ENCODE measurements at regions not wholly inside any gene's neighbourhood (a gene's known extent, or its start where the extent isn't known, plus 50 kb on each side); places are given as distances from the start of the nearest gene placed in this dataset.
A peak's percentile ranks its signal among the peaks of the same experiment; 100 is the strongest.
"Not testable (repeated sequence)": the region's sequence is repeated elsewhere in the genome, so short reads cannot be mapped to it uniquely, and the experiment has no call there.

DNA sequence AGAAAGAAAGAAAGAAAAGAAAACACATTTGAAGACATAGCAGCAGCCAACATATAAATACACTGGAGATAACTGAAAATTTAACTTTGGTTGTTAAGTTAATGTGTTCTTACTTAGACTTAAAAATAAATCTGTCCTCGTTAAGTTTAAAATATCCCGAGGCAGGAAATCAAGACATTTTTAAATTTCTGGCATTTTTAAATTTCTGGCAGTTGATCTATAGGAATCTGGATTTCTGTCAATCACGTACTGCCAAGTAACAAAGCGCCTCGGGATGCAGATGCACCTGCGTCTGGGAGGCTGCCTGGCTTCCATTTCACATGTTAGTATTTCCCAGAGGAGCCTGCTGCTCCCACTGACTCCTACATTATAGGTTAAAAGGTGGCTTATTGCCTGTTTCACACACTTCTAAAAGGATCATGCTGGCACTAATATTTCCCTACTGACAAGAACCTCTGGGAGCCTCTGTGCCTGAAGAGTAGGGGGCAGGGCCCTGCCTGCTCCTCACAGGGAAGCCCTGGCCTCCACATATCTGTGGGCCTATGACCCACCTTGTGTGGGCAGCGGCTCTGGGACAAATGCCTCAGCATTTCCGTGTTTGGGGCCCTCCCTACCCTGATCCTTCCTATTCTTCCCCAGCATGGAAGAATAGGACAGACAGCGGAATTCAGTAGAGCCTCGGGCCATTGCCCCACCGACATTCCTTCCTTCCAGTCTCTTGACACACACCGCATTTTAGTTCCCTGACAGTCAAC lies 62.8 kb upstream of the ATP12A start:
- H3K4me3 ChIP-seq: no peak overlapping the region
- no peak overlapping the region for H3K27ac ChIP-seq
- H3K4me1 ChIP-seq: peaks cover 21% of the 10 kb centered on the region
- no peak overlapping the region for H3K4me2 ChIP-seq
- H3K27me3 ChIP-seq: no peaks in the 10 kb centered on the region
- H3K9me3 ChIP-seq: 0 out of 2 replicates have a peak, but pooled peaks cover 5% of the 10 kb centered on the region
- TF ChIP-seq Cebpa-rat (IDR thresholded peaks at IDR 0.05): no peak
- no peak overlapping the region for H3K9ac ChIP-seq
- H4K20me1 ChIP-seq: no peaks in the 10 kb centered on the region
- H3K36me3 ChIP-seq: no peaks in the 10 kb centered on the region

DNA sequence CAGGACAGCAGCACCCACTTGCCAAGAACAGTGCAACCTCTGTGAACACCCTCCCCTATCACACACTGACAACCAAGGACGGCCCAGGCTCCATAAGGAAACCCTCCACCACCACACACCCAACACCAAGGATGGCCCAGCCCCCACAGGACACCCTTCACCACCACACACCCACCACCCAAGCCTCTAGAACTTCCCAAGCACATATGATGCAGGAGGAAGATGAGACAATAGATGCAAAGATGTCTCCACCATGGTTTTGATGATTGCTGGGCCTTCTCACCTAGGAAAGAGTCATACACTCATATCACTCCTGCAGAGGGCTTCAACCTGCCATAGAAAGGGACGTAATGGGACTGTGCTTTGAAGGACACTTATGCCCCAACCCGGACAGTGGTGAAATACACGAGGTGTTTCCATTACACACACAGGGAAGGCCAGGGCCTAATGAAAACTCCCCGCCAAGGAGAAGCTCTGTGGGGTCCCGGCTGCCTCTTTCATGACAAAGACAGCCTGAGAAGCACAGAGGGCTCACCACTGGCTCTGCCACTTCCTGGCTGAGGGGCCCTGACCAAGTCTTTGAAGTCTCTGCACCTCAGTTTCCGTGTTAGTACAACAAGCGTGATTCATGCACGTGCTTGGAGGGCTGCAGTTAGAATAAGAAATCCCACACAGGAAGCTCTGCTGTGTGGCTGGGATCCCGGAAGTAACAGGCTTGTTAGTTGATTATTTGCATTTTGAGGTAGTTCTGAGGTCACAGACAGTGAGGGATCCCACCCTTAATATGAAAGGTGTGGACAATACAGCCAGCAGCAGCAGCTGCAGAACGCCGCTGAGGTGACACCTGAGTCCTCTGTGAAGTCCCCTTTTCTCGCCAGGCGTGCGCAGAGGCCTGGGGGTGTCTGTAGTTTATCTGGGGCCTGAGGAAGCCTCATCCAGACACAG lies 61.9 kb upstream of the ATP12A start:
- no peaks in the 10 kb centered on the region for H3K27me3 ChIP-seq
- H3K4me1 ChIP-seq: peaks cover 21% of the 10 kb centered on the region
- no peak overlapping the region for H3K4me3 ChIP-seq
- H3K36me3 ChIP-seq: no peaks in the 10 kb centered on the region
- H3K9ac ChIP-seq: no peak overlapping the region
- peak overlapping the region; percentile 60 for H3K4me2 ChIP-seq
- peaks cover 13% of the 10 kb centered on the region for H3K9me3 ChIP-seq
- TF ChIP-seq Cebpa-rat (IDR thresholded peaks at IDR 0.05): no peak
- peak overlapping the region; percentile 52 for H3K27ac ChIP-seq
- H4K20me1 ChIP-seq: no peaks in the 10 kb centered on the region

DNA sequence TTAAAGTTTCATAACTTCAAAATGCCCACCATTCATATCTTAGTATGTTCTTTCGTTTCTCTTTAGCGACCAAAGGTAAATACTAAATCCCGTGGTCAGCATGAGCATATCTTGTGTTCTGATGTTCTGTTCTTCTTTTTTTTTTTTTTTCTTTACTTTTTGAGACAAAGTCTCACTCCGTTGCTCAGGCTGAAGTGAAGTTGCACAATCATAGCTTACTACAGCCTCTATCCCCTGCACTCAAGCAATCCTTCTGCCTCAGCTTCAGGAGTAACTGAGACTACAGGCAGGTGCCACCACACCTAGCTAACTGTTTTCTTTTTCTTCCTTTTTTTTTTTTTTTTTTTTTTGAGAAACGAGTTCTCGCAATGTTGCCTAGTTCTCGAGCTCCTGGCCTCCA lies 60.9 kb upstream of the ATP12A start:
- peak; percentile 64; the same call in 1 of the 2 replicates for TF ChIP-seq Cebpa-rat (IDR thresholded peaks at IDR 0.05)
- no peak overlapping the region for H3K9ac ChIP-seq
- H3K4me2 ChIP-seq: peak overlapping the region; percentile 60; the same call in 1 of the 2 replicates
- H3K36me3 ChIP-seq: no peaks in the 10 kb centered on the region
- no peak overlapping the region for H3K27ac ChIP-seq
- H3K9me3 ChIP-seq: peaks cover 22% of the 10 kb centered on the region
- no peak overlapping the region for H3K4me3 ChIP-seq
- no peaks in the 10 kb centered on the region for H3K27me3 ChIP-seq
- peaks cover 21% of the 10 kb centered on the region for H3K4me1 ChIP-seq
- no peaks in the 10 kb centered on the region for H4K20me1 ChIP-seq

DNA sequence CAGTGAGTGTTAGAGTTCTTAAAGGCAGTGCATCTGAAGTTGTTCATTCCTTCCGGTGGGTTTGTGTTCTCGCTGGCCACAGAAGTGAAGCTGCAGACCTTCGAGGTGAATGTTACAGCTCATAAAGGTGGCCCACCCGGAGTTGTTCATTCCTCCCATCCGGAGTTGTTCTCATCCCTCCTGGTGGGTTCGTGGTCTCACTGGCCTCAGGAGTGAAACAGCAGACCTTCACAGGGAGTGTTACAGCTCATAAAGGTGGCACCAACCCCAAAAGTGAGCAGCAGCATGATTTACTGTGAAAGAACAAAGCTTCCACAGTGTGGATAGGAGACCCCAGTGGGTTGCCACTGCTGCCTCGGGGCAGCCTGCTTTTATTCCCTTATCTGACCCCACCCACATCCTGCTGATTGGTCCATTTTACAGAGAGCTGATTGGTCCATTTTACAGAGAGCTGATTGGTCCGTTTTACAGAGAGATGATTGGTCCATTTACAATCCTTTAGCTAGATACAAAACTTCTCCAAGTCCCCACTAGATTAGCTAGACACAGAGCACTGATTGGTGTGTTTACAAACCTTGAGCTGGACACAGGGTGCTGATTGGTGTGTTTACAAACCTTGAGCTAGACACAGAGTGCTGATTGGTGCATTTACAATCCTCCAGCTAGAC lies 57.6 kb upstream of the ATP12A start:
- H4K20me1 ChIP-seq, H3K4me3 ChIP-seq, H3K36me3 ChIP-seq, H3K27ac ChIP-seq, H3K9ac ChIP-seq, H3K4me2 ChIP-seq, H3K27me3 ChIP-seq: not testable (repeated sequence)
- peaks cover 27% of the 10 kb centered on the region for H3K9me3 ChIP-seq
- peaks cover 23% of the 10 kb centered on the region for H3K4me1 ChIP-seq

DNA sequence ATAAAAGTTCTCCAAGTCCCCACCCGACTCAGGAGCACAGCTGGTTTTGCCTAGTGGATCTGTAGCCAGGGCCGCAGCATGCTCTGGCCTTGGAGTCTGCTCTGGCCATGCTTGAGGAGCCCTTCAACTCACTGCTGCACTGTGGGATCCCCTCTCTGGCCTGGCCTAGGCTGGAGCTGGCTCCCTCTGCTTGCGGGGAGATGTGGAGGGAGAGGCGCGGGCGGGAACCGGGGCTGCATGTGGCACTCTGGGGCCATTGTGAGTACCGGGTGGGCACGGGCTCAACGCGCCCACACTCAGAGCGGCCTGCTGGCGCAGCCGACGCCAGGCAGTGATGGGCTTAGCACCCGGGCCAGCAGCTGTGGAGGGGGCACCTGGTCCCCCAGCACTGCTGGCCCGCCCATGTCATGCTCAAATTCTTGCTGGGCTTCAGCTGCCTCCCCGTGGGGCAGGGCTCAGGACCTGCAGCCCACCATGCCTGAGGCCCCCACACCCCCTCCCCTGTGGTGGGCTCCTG lies 57.0 kb upstream of the ATP12A start:
- Histone ChIP-seq H3K9ac (no peak overlapping the region), H3K36me3 (no peaks in the 10 kb centered on the region), H3K4me3 (no peak overlapping the region), H3K4me2 (no peak overlapping the region), H3K27me3 (no peaks in the 10 kb centered on the region), H3K27ac (no peak overlapping the region), H4K20me1 (no peaks in the 10 kb centered on the region), H3K4me1 (peaks cover 20% of the 10 kb centered on the region), H3K9me3 (peaks cover 27% of the 10 kb centered on the region)
- TF ChIP-seq Cebpa-rat (IDR thresholded peaks at IDR 0.05): no peak

DNA sequence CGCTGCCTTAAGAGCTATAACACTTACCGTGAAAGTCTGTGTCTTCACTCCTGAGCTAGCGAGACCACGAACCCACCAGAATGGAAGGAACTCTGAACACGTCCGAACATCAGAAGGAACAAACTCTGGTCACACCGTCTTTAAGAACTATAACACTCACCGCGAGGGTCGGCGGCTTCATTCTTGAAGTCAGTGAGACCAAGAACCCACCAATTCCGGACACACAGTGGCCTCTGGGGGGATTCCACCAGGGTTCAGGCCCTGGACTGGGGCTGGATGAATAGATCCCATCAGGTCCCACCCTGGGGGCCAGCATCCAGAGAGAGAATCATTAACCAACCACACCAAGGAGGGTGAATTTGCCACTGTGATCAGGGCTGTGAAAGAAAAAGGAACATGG lies 55.8 kb upstream of the ATP12A start:
- Histone ChIP-seq H3K9me3 (peaks cover 27% of the 10 kb centered on the region), H3K4me2 (no peak overlapping the region), H3K36me3 (no peaks in the 10 kb centered on the region), H3K27ac (no peak overlapping the region), H3K9ac (no peak overlapping the region), H3K4me1 (peaks cover 9% of the 10 kb centered on the region; the same call in 1 of the 2 replicates), H3K27me3 (no peaks in the 10 kb centered on the region), H3K4me3 (no peak overlapping the region), H4K20me1 (no peaks in the 10 kb centered on the region)
- TF ChIP-seq Cebpa-rat (IDR thresholded peaks at IDR 0.05): no peak

DNA sequence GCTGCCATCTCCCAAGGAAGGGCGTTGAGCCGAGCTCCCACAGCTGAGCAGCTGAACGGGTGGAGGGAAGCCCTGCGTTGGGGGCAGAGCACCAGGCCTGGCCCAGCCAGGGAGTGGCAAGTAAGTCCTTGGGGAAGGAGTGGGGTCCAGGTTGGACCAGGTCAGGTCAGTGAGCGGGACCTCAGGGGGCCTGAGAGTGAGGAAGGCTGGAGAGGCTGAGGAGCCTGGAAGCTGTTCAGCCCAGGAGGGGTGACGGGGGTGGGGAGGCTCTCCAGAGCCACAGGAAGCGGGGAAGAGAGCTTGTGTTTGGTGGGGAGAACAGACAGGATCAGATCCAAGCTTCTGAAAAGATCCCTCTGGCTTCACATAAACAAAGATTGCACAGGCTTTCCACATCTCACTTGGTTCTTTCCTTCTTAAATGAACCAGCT lies 55.4 kb upstream of the ATP12A start:
- Histone ChIP-seq H3K9me3 (peaks cover 27% of the 10 kb centered on the region), H3K36me3 (no peaks in the 10 kb centered on the region), H3K27ac (no peak overlapping the region), H3K4me2 (no peak overlapping the region), H3K27me3 (no peaks in the 10 kb centered on the region), H3K4me1 (peaks cover 7% of the 10 kb centered on the region), H3K9ac (no peak overlapping the region), H4K20me1 (no peaks in the 10 kb centered on the region), H3K4me3 (no peak overlapping the region)
- TF ChIP-seq Cebpa-rat (IDR thresholded peaks at IDR 0.05): no peak

DNA sequence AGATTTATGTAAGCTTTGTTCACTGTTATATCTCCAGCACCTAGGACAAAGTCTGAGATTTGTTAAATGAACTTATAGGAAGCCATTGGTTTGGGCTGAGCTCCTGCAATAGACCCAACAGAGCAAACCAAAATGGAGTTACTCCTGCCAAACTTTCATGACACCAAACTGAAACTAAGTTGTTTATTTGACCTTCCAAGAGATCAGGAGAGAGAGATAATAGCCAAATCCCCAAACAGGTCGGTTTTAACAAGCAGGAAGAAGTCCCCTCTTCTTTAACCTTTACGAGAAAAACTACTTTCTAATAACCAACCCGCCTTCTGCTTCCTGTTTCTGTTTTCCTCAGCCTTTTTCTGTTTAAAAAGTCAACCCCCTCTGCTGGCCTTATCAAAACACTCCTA lies 54.9 kb upstream of the ATP12A start:
- no peaks in the 10 kb centered on the region for H3K27me3 ChIP-seq
- no peaks in the 10 kb centered on the region for H3K36me3 ChIP-seq
- H3K9ac ChIP-seq: no peak overlapping the region
- peak overlapping the region; percentile 5; the same call in 1 of the 2 replicates for H3K4me2 ChIP-seq
- peaks cover 13% of the 10 kb centered on the region for H3K4me1 ChIP-seq
- H4K20me1 ChIP-seq: no peaks in the 10 kb centered on the region
- H3K9me3 ChIP-seq: peaks cover 27% of the 10 kb centered on the region
- no peak for TF ChIP-seq Cebpa-rat (IDR thresholded peaks at IDR 0.05)
- no peak overlapping the region for H3K4me3 ChIP-seq
- H3K27ac ChIP-seq: no peak overlapping the region
